Keratinocyte (primary cell): ENCODE measurements at regions not wholly inside any gene's neighbourhood (a gene's known extent, or its start where the extent isn't known, plus 50 kb on each side); places are given as distances from the start of the nearest gene placed in this dataset.
"Not testable (repeated sequence)": the region's sequence is repeated elsewhere in the genome, so short reads cannot be mapped to it uniquely, and the experiment has no call there.

Experiments used
- CTCF ChIP-seq, 3 experiments: IDR thresholded peaks in 1 of 3; conservative IDR thresholded peaks in 1 of 3; optimal IDR thresholded peaks in 1 of 3; 2 replicates in 2 of 3; 3 replicates in 1 of 3; pipeline versions ENCODE3 to v1.5.1; 2011; ENCODE audit warnings: low read length in 3 of 3, mild to moderate bottlenecking in 3 of 3, moderate library complexity in 2 of 3, control low read depth in 1 of 3, inconsistent platforms in 1 of 3; ENCODE audit not compliant: insufficient read depth in 2 of 3; ENCODE audit errors: extremely low read depth in 1 of 3
- EZH2 ChIP-seq: IDR thresholded peaks from one replicate; pipeline ENCODE4 v1.6.1; 2012; ENCODE audit warnings: inconsistent platforms, mild to moderate bottlenecking, low read length, moderate library complexity

GRCh38 chr10:46660027-46660834 is 81.3 kb downstream of the SYT15 start:
- TF ChIP-seq CTCF (optimal IDR thresholded peaks at IDR 0.05 in 1 of 3, IDR thresholded peaks at IDR 0.05 in 1 of 3, conservative IDR thresholded peaks at IDR 0.05 in 1 of 3; ENCODE audit: extremely low read depth in 1 of 3, insufficient read depth in 2 of 3, low read length in 3 of 3); EZH2: not testable (repeated sequence)
